ENCODE measurements at regions not wholly inside any gene's neighbourhood (a gene's known extent, or its start where the extent isn't known, plus 50 kb on each side); places are given as distances from the start of the nearest gene placed in this dataset.
"Not testable (repeated sequence)": the region's sequence is repeated elsewhere in the genome, so short reads cannot be mapped to it uniquely, and the experiment has no call there.

GRCh38 chr1:148245443-148245842, 93.4 kb upstream of the NBPF11 start:
- DNase-seq (ENCODE audit: extremely low read depth in 1 of 11, low read depth in 9 of 11, low spot score in 4 of 11): not testable (repeated sequence)

DNA sequence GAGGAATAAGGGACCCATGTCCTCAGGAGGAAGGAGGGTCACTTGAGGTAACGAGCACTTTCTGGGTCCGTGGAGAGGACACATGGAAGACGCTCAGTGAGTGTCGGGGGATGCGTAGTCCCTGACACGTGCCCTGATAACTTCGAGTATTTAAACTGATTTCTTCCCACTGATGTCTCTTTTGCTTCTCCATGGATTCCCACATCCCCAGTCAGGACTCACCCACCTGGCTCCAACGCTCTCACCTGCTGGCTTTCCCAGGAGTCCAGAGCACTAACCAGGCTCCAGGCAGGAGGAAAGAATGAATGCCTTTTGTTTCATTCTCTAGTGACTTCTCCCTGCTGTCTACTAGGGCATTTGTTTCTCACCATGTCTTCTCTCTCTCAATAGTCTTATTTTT, 81.2 kb upstream of the NBPF11 start:
- DNase-seq (ENCODE audit: extremely low read depth in 1 of 11, low read depth in 9 of 11, low spot score in 4 of 11): not testable (repeated sequence)

- not testable (repeated sequence) for DNase-seq (ENCODE audit: extremely low read depth in 1 of 11, low read depth in 9 of 11, low spot score in 4 of 11)
These were observed 76.8 kb upstream of the NBPF11 start for GRCh38 chr1:148228846-148229245.

- DNase-seq (ENCODE audit: extremely low read depth in 1 of 11, low read depth in 9 of 11, low spot score in 4 of 11): not testable (repeated sequence)
These were observed 70.5 kb upstream of the NBPF11 start for GRCh38 chr1:148222399-148223159.

DNA sequence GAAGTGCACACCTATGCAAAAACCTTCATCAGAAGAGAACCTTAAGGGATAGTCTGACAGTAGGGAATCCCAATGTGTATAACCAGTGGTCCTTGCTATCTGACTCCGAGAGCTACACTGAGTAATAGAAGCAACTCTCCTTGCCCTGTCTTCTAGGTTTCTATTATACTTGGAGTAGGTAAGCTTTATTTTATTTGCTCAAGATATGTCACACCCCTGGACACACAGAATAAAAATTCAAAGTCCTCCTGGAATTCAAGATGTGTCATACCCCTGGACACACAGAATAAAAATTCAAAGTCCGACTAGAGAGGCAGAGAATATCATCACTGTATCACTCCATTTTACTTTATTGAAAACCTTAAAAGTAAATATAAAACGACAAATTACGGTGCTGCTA, 69.5 kb upstream of the NBPF11 start:
- DNase-seq (ENCODE audit: extremely low read depth in 1 of 11, low read depth in 9 of 11, low spot score in 4 of 11): not testable (repeated sequence)

DNA sequence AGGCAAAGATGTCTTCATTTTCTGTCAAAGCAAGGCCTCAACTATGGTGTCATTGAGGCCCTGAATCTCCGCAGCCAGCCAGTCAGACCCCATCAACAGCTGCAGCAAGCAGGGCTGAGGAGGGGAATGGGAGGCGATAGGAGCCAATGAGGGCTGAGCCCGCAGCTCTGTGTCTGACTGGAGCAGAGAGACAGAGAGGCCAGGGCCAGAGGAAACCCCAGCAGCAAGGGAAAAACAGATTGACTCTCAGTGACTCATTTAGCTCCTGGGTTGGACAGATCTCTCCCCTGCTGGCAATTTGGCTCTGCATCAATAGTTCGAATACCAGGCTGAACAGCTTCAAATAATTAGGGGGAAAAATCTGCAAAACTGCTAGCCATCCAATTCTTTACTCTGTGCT, 67.1 kb upstream of the NBPF11 start:
- DNase-seq (ENCODE audit: extremely low read depth in 1 of 11, low read depth in 9 of 11, low spot score in 4 of 11): not testable (repeated sequence)

- not testable (repeated sequence) for DNase-seq (ENCODE audit: extremely low read depth in 1 of 11, low read depth in 9 of 11, low spot score in 4 of 11)
These were observed 59.1 kb upstream of the NBPF11 start for GRCh38 chr1:148211191-148211590.

GRCh38 chr1:148210624-148211023, 58.5 kb upstream of the NBPF11 start:
- not testable (repeated sequence) for DNase-seq (ENCODE audit: extremely low read depth in 1 of 11, low read depth in 9 of 11, low spot score in 4 of 11)

DNA sequence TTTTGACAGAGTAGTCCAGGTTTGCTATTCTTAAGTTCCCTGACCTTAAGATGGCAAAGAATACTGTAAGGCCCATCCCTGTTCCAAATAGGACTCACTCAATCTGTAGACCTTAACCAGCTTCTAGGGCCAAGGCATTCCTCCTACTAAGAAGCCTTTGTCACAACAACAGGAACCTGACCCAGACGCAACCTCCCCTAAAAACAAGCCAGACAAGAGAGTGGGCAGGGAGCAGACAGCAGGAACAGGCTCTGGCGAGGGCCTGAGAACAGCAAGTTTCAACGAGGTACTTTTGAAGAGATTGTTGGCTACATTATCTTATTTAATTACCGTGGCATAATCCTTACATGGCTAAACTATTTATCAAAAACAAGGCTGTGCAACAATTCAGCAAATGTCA, 58.1 kb upstream of the NBPF11 start:
- DNase-seq (ENCODE audit: extremely low read depth in 1 of 11, low read depth in 9 of 11, low spot score in 4 of 11): not testable (repeated sequence)

DNA sequence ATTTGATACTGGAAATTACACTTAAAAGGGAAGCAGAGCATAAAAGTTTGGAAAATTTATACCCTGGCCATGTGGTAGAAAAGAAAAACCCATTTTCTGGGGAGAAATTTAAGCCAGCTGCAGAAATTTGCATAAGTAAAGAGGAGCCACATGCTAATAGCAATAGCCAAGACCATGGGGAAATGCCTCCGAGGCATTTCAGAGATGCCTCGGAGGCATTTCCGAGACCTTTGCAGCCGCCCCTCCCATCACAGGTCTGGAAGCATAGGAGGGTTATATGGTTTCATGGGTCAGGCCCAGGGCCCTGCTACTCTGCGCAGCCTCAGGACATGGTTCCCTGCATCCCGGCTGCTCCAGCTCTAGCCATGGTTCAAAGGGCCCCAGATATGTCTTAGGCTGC, 49.9 kb upstream of the NBPF11 start:
- not testable (repeated sequence) for DNase-seq (ENCODE audit: extremely low read depth in 1 of 11, low read depth in 9 of 11, low spot score in 4 of 11)

All from renal cortex interstitium (tissue), 11 donors.